Left cardiac atrium (tissue), 4 donors: ENCODE measurements at regions not wholly inside any gene's neighbourhood (a gene's known extent, or its start where the extent isn't known, plus 50 kb on each side); places are given as distances from the start of the nearest gene placed in this dataset.
A peak's percentile ranks its signal among the peaks of the same experiment; 100 is the strongest.
"Not testable (repeated sequence)": the region's sequence is repeated elsewhere in the genome, so short reads cannot be mapped to it uniquely, and the experiment has no call there.

Source experiments
- ATAC-seq, 2 donors: fragments of 200-7000 bp; cut with Tn5 transposase; one replicate each; pipeline ENCODE4 v1.9.1; 2020; ENCODE audit warnings: mild to moderate bottlenecking in 2 of 2, moderate library complexity in 2 of 2
- DNase-seq: peaks from one replicate; pipeline ENCODE4 v3.0.0-alpha.2; 2020
- intact Hi-C, 2 donors: fragments of 100-400 bp; cut with DNase I; formaldehyde crosslinking; loops; one replicate each; pipeline versions ENCODE4 v1.14.1 to v1.15.1; 2022 to 2023
- donor health status: DM: no; HTN: yes; CAD: no.
- donor health status: DM: no; HTN: yes; CAD: no; lungs with severe emphysema.
- donor health status: DM: yes; HTN: yes; CAD: no.
- donor health status: Dilated cardiomyopathy.

- DNase-seq (no peak), ATAC-seq (no peak)
- intact Hi-C loops, result no loop called here
Observed at GRCh38 chr6:4378319-4378996, 243.1 kb upstream of the ECI2 start.

- no peak for DNase-seq
- ATAC-seq, result no peak
- intact Hi-C loops, result no loop called here
Observed at GRCh38 chr6:4377603-4378002, 242.2 kb upstream of the ECI2 start.

- no peak for DNase-seq
- no peak for ATAC-seq
- intact Hi-C loops, result no loop called here
Observed at GRCh38 chr6:4374216-4374615, 238.8 kb upstream of the ECI2 start.

GRCh38 chr6:4372866-4373265, 237.5 kb upstream of the ECI2 start:
- intact Hi-C loops, result no loop called here
- DNase-seq, result no peak
- ATAC-seq, result no peak

GRCh38 chr6:4371207-4371921, 236.0 kb upstream of the ECI2 start:
- DNase-seq (peak; percentile 75), ATAC-seq (peak; percentile 93)
- intact Hi-C loops, result no loop called here

GRCh38 chr6:4370066-4370465, 234.7 kb upstream of the ECI2 start:
- no peak for DNase-seq
- intact Hi-C loops, result no loop called here
- ATAC-seq, result peak in 1 of 2 donors; percentile 56

GRCh38 chr6:4369616-4370015, 234.2 kb upstream of the ECI2 start:
- ATAC-seq, result peak; percentile 48 to 59
- intact Hi-C loops, result no loop called here

GRCh38 chr6:4368649-4369048, 233.3 kb upstream of the ECI2 start:
- ATAC-seq (no peak), DNase-seq (no peak)
- intact Hi-C loops, result no loop called here

More at GRCh38 chr6:4369616-4370015, 234.2 kb upstream of the ECI2 start:
- DNase-seq, result no peak

- intact Hi-C loops, result no loop called here
- DNase-seq, result no peak
- no peak for ATAC-seq
Observed at GRCh38 chr6:4367643-4368042, 232.3 kb upstream of the ECI2 start.

- intact Hi-C loops, result no loop called here
- DNase-seq, result no peak
- no peak for ATAC-seq
Observed at GRCh38 chr6:4366635-4367395, 231.4 kb upstream of the ECI2 start.

- intact Hi-C loops, result no loop called here
- no peak for ATAC-seq
- DNase-seq, result no peak
Observed at GRCh38 chr6:4365686-4366085, 230.3 kb upstream of the ECI2 start.

- DNase-seq (no peak), ATAC-seq (no peak)
- intact Hi-C loops, result no loop called here
Observed at GRCh38 chr6:4364711-4365110, 229.3 kb upstream of the ECI2 start.

- intact Hi-C loops, result no loop called here
- ATAC-seq, result no peak
- DNase-seq, result no peak
Observed at GRCh38 chr6:4364172-4364571, 228.8 kb upstream of the ECI2 start.

GRCh38 chr6:4363656-4364055, 228.3 kb upstream of the ECI2 start:
- DNase-seq (no peak), ATAC-seq (no peak)
- intact Hi-C loops, result no loop called here

- DNase-seq (no peak), ATAC-seq (no peak)
- intact Hi-C loops, result no loop called here
Observed at GRCh38 chr6:4362326-4362725, 227.0 kb upstream of the ECI2 start.

- intact Hi-C loops, result no loop called here
- ATAC-seq (no peak), DNase-seq (no peak)
Observed at GRCh38 chr6:4360920-4361319, 225.5 kb upstream of the ECI2 start.

GRCh38 chr6:4359108-4359730, 223.8 kb upstream of the ECI2 start:
- intact Hi-C loops, result loop anchor here in 1 of 2 donors (5.0 kb wide), 1 partner anchor 43 kb away; no protein-coding TSS in a partner anchor
- ATAC-seq (peak; percentile 10 to 22), DNase-seq (no peak)

GRCh38 chr6:4358414-4359107, 223.2 kb upstream of the ECI2 start:
- DNase-seq, result peak; percentile 95
- ATAC-seq, result peak; percentile 96 to 97
- intact Hi-C loops, result loop anchor here in 1 of 2 donors (5.0 kb wide), 1 partner anchor 44 kb away; no protein-coding TSS in a partner anchor

- intact Hi-C loops, result loop anchor here in 1 of 2 donors (5.0 kb wide), 1 partner anchor 45 kb away; no protein-coding TSS in a partner anchor
- not testable (repeated sequence) for DNase-seq, ATAC-seq
Observed at GRCh38 chr6:4357660-4358152, 222.3 kb upstream of the ECI2 start.
